ENCODE measurements at regions not wholly inside any gene's neighbourhood (a gene's known extent, or its start where the extent isn't known, plus 50 kb on each side); places are given as distances from the start of the nearest gene placed in this dataset.

DNA sequence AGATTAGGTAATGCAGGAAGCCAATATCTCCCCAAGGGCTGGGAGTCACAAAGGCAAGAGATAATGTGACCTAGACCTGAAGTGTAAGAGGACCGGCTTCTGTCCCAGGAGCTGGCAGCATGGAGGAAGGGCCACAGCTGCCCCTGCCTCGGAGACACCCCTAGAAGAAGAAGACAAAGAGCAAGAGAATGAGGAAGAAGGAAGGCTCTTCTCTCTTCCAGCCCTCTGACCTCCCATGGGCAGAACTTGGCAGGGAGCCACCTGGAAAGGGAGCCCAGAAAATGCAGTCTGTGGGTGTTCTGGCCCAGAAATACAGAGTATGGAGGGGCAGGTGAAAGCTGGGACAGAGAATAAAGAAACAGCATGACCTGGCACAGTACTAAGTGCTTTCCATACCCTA is 151.0 kb downstream of the C5orf15 start:
- intact Hi-C loops (cut with DNase I; ENCODE audit: low total_unique reads) = no loop called here
- H3K9me3 ChIP-seq = no peaks in the 10 kb centered on the region
- DNase-seq = no peak
- no peaks in the 10 kb centered on the region for H3K27me3 ChIP-seq
- no peak overlapping the region for H3K4me3 ChIP-seq
- no peaks in the 10 kb centered on the region for H3K4me1 ChIP-seq
- TF ChIP-seq POLR2A (IDR thresholded peaks at IDR 0.05) = no peak
- TF ChIP-seq, protein P1, sequence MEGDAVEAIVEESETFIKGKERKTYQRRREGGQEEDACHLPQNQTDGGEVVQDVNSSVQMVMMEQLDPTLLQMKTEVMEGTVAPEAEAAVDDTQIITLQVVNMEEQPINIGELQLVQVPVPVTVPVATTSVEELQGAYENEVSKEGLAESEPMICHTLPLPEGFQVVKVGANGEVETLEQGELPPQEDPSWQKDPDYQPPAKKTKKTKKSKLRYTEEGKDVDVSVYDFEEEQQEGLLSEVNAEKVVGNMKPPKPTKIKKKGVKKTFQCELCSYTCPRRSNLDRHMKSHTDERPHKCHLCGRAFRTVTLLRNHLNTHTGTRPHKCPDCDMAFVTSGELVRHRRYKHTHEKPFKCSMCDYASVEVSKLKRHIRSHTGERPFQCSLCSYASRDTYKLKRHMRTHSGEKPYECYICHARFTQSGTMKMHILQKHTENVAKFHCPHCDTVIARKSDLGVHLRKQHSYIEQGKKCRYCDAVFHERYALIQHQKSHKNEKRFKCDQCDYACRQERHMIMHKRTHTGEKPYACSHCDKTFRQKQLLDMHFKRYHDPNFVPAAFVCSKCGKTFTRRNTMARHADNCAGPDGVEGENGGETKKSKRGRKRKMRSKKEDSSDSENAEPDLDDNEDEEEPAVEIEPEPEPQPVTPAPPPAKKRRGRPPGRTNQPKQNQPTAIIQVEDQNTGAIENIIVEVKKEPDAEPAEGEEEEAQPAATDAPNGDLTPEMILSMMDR (IDR thresholded peaks at IDR 0.05) = no peak
- no peak overlapping the region for H3K27ac ChIP-seq
- H3K36me3 ChIP-seq = no peaks in the 10 kb centered on the region

DNA sequence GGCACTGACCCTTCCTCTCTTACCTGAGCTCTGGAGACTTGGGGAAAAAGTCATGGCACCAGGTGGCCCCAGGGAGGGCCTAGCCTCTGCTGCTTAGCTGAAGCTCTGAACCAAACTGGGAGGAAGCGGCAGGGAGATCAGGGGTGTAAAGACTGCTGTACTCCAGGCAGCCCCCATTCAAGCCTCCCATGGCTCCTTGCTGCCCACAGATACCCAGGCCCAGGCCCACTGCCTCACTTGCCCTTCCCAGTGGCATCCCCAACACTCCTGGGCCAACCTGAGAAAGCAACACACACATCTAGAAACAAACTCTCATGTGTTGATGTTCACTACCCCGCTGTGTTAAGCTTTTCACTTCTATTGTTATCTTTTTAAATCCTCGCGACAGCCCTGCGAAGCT is 151.6 kb downstream of the C5orf15 start:
- H3K4me3 ChIP-seq = no peak overlapping the region
- TF ChIP-seq, protein P1 (IDR thresholded peaks at IDR 0.05) = no peak
- TF ChIP-seq POLR2A (IDR thresholded peaks at IDR 0.05) = no peak
- H3K36me3 ChIP-seq = no peaks in the 10 kb centered on the region
- no peaks in the 10 kb centered on the region for H3K4me1 ChIP-seq
- intact Hi-C loops (cut with DNase I; ENCODE audit: low total_unique reads) = no loop called here
- no peaks in the 10 kb centered on the region for H3K9me3 ChIP-seq
- no peaks in the 10 kb centered on the region for H3K27me3 ChIP-seq
- no peak overlapping the region for H3K27ac ChIP-seq
- DNase-seq = no peak

DNA sequence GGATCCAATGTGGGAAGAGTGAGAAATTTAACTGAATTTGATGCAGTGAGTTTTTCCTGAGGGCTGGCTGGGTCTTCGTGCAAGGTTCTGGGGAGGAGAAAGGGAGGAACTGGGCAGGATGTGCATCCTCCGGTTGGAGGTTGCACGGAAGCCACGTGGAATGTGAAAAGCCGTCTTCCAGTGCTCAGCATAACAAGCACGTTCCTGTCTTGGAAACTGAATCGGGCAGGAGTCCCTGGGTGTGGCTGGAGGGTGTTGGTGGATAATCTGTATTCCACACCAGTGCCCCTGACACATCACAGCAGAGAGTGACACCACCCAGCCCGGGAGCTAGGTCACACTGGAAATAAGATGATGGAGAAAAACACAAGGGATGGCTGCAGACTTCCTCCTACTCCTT is 154.3 kb downstream of the C5orf15 start:
- no peak for TF ChIP-seq POLR2A (IDR thresholded peaks at IDR 0.05)
- TF ChIP-seq, protein P1 (IDR thresholded peaks at IDR 0.05) = no peak
- no peaks in the 10 kb centered on the region for H3K4me1 ChIP-seq
- H3K9me3 ChIP-seq = no peaks in the 10 kb centered on the region
- no peaks in the 10 kb centered on the region for H3K36me3 ChIP-seq
- no peak overlapping the region for H3K27ac ChIP-seq
- H3K27me3 ChIP-seq = no peaks in the 10 kb centered on the region
- no peak overlapping the region for H3K4me3 ChIP-seq
- DNase-seq = no peak
- intact Hi-C loops (cut with DNase I; ENCODE audit: low total_unique reads) = no loop called here

DNA sequence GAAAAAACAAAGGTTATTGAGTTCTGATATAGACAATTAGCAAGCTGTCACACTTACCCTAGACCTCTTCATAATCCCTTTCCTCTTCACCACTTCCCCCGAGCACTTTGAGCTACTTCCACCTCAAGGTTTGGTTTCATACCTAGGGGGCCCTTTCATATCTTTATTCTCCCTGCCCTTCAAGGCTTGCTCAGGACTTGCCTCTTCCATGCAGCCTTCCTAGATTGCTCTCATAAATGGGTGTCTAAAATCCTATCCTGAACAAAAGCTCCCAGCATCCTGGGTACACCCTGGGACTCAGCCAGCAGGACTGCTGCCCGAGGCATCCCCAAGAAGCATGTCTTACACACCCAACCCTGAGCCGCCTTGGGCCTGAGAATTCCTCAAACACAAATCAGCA is 157.3 kb downstream of the C5orf15 start:
- intact Hi-C loops (cut with DNase I; ENCODE audit: low total_unique reads) = no loop called here
- H3K4me3 ChIP-seq = no peak overlapping the region
- no peaks in the 10 kb centered on the region for H3K4me1 ChIP-seq
- TF ChIP-seq, protein P1 (IDR thresholded peaks at IDR 0.05) = no peak
- TF ChIP-seq POLR2A (IDR thresholded peaks at IDR 0.05) = no peak
- H3K36me3 ChIP-seq = no peaks in the 10 kb centered on the region
- no peaks in the 10 kb centered on the region for H3K27me3 ChIP-seq
- no peak overlapping the region for H3K27ac ChIP-seq
- no peaks in the 10 kb centered on the region for H3K9me3 ChIP-seq
- DNase-seq = no peak

DNA sequence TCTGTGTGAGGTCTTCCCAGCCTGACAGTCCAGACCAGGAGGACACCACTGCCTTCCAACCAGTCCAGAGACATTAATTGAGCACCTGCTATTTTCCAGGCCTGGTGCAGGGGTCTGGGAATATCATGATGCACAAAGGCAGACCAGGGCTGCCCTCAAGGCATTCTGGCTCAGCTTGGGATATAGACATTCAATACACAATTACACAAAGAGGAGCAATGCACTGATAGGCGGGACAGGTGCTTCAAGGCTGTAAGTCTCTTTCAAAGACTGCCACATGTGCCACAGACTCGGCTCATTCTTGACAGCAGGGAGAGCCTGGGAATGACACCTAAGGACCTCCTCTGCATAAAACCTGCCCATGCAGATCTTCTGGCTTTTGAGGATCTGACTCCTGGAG is 158.6 kb downstream of the C5orf15 start:
- H3K27me3 ChIP-seq = no peaks in the 10 kb centered on the region
- DNase-seq = no peak

More for the DNA sequence above, 158.6 kb downstream of the C5orf15 start:
- Histone ChIP-seq H3K36me3 (no peaks in the 10 kb centered on the region), H3K4me3 (no peak overlapping the region), H3K27ac (no peak overlapping the region), H3K9me3 (no peaks in the 10 kb centered on the region), H3K4me1 (no peaks in the 10 kb centered on the region)
- intact Hi-C loops (cut with DNase I; ENCODE audit: low total_unique reads) = no loop called here
- TF ChIP-seq POLR2A (IDR thresholded peaks at IDR 0.05) = no peak
- TF ChIP-seq, protein P1 (IDR thresholded peaks at IDR 0.05) = no peak

All from uterus (tissue), 3 donors.